ENCODE measurements at regions not wholly inside any gene's neighbourhood (a gene's known extent, or its start where the extent isn't known, plus 50 kb on each side); places are given as distances from the start of the nearest gene placed in this dataset.

DNA sequence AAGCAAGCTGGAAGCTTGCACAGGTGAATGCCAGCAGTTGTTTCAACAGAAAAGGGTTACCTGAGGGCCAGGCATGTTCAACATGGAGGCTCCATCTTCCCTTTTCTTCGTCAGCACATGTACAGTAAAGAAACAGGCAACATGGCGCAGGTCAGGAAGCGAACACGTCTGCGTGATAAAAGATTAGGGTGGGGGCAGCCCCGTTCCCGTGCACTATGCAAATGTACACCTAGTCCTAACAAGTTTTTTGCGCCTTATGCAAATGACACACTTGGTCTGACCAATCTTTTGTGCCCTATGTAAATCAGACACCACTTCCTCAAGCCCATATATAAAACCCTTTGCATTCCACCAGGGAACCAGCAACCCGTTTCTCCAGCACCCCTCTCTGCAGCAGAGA is 452.1 kb upstream of the PTPRD start:
- TF ChIP-seq, protein P1, sequence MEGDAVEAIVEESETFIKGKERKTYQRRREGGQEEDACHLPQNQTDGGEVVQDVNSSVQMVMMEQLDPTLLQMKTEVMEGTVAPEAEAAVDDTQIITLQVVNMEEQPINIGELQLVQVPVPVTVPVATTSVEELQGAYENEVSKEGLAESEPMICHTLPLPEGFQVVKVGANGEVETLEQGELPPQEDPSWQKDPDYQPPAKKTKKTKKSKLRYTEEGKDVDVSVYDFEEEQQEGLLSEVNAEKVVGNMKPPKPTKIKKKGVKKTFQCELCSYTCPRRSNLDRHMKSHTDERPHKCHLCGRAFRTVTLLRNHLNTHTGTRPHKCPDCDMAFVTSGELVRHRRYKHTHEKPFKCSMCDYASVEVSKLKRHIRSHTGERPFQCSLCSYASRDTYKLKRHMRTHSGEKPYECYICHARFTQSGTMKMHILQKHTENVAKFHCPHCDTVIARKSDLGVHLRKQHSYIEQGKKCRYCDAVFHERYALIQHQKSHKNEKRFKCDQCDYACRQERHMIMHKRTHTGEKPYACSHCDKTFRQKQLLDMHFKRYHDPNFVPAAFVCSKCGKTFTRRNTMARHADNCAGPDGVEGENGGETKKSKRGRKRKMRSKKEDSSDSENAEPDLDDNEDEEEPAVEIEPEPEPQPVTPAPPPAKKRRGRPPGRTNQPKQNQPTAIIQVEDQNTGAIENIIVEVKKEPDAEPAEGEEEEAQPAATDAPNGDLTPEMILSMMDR (IDR thresholded peaks at IDR 0.05): no peak
- no peak for TF ChIP-seq POLR2AphosphoS5 (IDR thresholded peaks at IDR 0.05)
- no peak for TF ChIP-seq POLR2A (IDR thresholded peaks at IDR 0.05)
- TF ChIP-seq EP300 (IDR thresholded peaks at IDR 0.05): no peak

Measured in gastroesophageal sphincter (tissue), 3 donors.